ENCODE measurements at regions not wholly inside any gene's neighbourhood (a gene's known extent, or its start where the extent isn't known, plus 50 kb on each side); places are given as distances from the start of the nearest gene placed in this dataset.

GRCh38 chr5:67363963-67364362 lies 167.4 kb upstream of the CD180 start:
- TF ChIP-seq CTCF (IDR thresholded peaks at IDR 0.05 in 2 of 3, conservative IDR thresholded peaks at IDR 0.05 in 1 of 3; ENCODE audit: borderline replicate concordance in 1 of 3, insufficient read depth in 1 of 3, low read depth in 2 of 3, low read length in 2 of 3) (no peak), POLR2A (IDR thresholded peaks at IDR 0.05; ENCODE audit: borderline replicate concordance, extremely low read depth, insufficient read depth, insufficient read length) (no peak), EZH2phosphoT487 (IDR thresholded peaks at IDR 0.05; ENCODE audit: borderline replicate concordance) (no peak), EZH2 (IDR thresholded peaks at IDR 0.05) (no peak), EGR1 (IDR thresholded peaks at IDR 0.05; ENCODE audit: low read depth) (no peak)
